Sigmoid colon (tissue), 6 donors: ENCODE measurements at regions not wholly inside any gene's neighbourhood (a gene's known extent, or its start where the extent isn't known, plus 50 kb on each side); places are given as distances from the start of the nearest gene placed in this dataset.
A peak's percentile ranks its signal among the peaks of the same experiment; 100 is the strongest.

Experiments
- DNase-seq: peaks from one replicate; pipeline ENCODE4 v3.0.0-alpha.2; 2019
- H3K27ac ChIP-seq, 4 donors: fragments of 200-600 bp; sonication (generic); one replicate each; pipeline ENCODE4 v1.5.1; 2016 to 2019; ENCODE audit warnings: mild to moderate bottlenecking in 1 of 4
- H3K27me3 ChIP-seq, 3 donors: fragments of 200-600 bp; sonication (generic); one replicate each; pipeline ENCODE4 v1.5.1; 2019; ENCODE audit warnings: mild to moderate bottlenecking in 1 of 3
- H3K36me3 ChIP-seq, 4 donors: fragments of 200-600 bp; sonication (generic); one replicate each; pipeline ENCODE4 v1.5.1; 2016 to 2019
- H3K4me1 ChIP-seq, 4 donors: fragments of 200-600 bp; sonication (generic); one replicate each; pipeline ENCODE4 v1.5.1; 2017 to 2019
- H3K4me3 ChIP-seq, 4 donors: fragments of 200-600 bp; sonication (generic); one replicate each; pipeline ENCODE4 v1.5.1; 2017 to 2019; ENCODE audit warnings: mild to moderate bottlenecking in 2 of 4, moderate library complexity in 1 of 4
- H3K9me3 ChIP-seq, 4 donors: fragments of 200-600 bp in 3 of 4; sonication (generic) in 3 of 4; one replicate each; pipeline versions ENCODE4 v1.5.1 to v1.6.1; 2013 to 2019
- EP300 ChIP-seq, 4 donors: sonication (generic); formaldehyde crosslinking; IDR thresholded peaks; one replicate each; pipeline ENCODE4 v1.6.1; 2017; ENCODE audit warnings: antibody characterized with exemption in 4 of 4
- POLR2A ChIP-seq, 2 donors: fragments of 450-650 bp; IDR thresholded peaks; one replicate each; pipeline ENCODE4 v1.6.1; 2016; ENCODE audit warnings: antibody characterized with exemption in 2 of 2, mild to moderate bottlenecking in 2 of 2, moderate library complexity in 2 of 2
- POLR2AphosphoS5 ChIP-seq, 4 donors: sonication (generic); formaldehyde crosslinking; IDR thresholded peaks; one replicate each; pipeline ENCODE4 v1.6.1; 2017; ENCODE audit warnings: antibody characterized with exemption in 4 of 4
- WGBS, 2 donors: extraction: QIAGEN DNeasy Blood & Tissue Kit; methylation state at CpG; one replicate each; pipeline ENCODE4 v1.1.7; 2013; 5-methylcytosine and 5-hydroxymethylcytosine counted together
- intact Hi-C: fragments of 100-400 bp; cut with DNase I; formaldehyde crosslinking; loops from one replicate; pipeline ENCODE4 v1.15.1; 2023
- TF ChIP-seq, protein P1 (sequence below), 4 experiments: fragments of 450-650 bp in 3 of 4; fragments of 200-600 bp in 1 of 4; IDR thresholded peaks; one replicate each; pipeline ENCODE4 v1.5.1; 2016 to 2019; ENCODE audit warnings: antibody characterized with exemption in 4 of 4, mild to moderate bottlenecking in 3 of 4, moderate library complexity in 2 of 4
- donor health status: healthy with polysubstance abuse.
- donor health status: healthy.

DNA sequence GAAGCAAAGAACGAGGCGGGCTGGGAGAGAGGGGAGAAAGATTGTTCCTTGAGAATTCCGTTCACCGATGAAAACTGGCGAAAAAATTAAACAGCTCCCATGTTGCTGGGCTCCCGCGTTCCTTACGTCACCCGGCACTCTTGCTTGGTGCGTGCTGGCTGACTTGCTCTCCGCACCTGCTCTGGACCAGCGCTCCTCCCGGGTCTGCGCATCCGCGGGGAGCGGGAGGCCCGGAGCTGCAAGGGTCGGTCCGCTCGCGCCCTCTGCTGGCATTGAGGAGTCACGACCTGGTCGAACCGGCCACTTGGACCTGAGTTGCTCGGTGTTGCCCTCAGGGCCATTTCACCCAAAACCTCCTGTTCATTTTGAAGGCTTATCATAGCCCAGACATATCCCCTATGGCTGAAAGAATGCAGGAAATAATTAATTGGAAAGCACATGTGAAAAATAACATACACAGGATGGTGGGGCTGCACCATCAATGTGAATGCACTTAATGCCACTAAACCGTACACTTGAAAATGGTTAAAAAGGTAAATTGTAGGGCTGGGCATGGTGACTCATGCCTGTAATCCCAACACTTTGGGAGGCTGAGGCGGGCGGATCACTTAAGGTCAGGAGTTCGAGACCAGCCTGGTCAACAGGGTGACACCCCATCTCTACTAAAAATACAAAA lies 98.9 kb upstream of the BACE2 start:
- DNase-seq = peak; percentile 88
- 9 to 12% methylated on average over 30 of the region's 30 CpGs for WGBS, 2 donors
- Histone ChIP-seq H3K27me3 (peaks cover 0 to 20% (median 4%) of the 10 kb centered on the region in 3 donors), H3K36me3 (no peaks in the 10 kb centered on the region), H3K4me1 (peaks cover 0 to 7% (median 2%) of the 10 kb centered on the region in 4 donors), H3K9me3 (peaks cover 0 to 3% (median 0%) of the 10 kb centered on the region in 4 donors), H3K27ac (no peak overlapping the region), H3K4me3 (peak overlapping the region in 3 of 4 donors; percentile 2 to 26 (median 25))
- TF ChIP-seq POLR2A (IDR thresholded peaks at IDR 0.05) (no peak), POLR2AphosphoS5 (IDR thresholded peaks at IDR 0.05) (no peak)
- TF ChIP-seq, protein P1, sequence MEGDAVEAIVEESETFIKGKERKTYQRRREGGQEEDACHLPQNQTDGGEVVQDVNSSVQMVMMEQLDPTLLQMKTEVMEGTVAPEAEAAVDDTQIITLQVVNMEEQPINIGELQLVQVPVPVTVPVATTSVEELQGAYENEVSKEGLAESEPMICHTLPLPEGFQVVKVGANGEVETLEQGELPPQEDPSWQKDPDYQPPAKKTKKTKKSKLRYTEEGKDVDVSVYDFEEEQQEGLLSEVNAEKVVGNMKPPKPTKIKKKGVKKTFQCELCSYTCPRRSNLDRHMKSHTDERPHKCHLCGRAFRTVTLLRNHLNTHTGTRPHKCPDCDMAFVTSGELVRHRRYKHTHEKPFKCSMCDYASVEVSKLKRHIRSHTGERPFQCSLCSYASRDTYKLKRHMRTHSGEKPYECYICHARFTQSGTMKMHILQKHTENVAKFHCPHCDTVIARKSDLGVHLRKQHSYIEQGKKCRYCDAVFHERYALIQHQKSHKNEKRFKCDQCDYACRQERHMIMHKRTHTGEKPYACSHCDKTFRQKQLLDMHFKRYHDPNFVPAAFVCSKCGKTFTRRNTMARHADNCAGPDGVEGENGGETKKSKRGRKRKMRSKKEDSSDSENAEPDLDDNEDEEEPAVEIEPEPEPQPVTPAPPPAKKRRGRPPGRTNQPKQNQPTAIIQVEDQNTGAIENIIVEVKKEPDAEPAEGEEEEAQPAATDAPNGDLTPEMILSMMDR (IDR thresholded peaks at IDR 0.05) = peak; percentile 51 to 86 (median 73)
- intact Hi-C loops = loop anchor here (2.0 to 10.0 kb wide), 3 partner anchors 224 to 924 kb away; partner anchors contain the start of gene DSCAM

DNA sequence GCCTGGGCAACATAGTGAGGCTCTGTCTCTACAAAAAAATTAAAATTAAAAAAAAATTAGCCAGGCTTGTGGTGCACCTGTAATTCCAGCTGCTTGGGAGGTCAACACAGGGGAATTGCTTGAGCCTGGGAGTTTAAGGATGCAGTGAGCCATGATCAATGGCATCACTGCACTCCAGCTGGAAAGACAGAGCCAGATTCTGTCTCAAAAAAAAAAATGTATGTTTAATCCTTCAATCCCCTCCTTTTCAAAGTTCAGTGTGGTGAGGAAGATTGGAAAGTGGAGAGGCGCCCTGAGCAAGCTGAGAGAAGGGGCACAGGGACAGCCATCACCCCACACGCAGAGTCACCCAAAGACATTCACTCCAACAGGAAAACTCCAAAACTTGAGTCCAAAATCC lies 97.7 kb upstream of the BACE2 start:
- TF ChIP-seq EP300 (IDR thresholded peaks at IDR 0.05) (no peak), POLR2A (IDR thresholded peaks at IDR 0.05) (no peak), POLR2AphosphoS5 (IDR thresholded peaks at IDR 0.05) (no peak)
- TF ChIP-seq, protein P1 (IDR thresholded peaks at IDR 0.05) = no peak
- WGBS, 2 donors = 47 to 64% methylated on average over 2 of the region's 2 CpGs

DNA sequence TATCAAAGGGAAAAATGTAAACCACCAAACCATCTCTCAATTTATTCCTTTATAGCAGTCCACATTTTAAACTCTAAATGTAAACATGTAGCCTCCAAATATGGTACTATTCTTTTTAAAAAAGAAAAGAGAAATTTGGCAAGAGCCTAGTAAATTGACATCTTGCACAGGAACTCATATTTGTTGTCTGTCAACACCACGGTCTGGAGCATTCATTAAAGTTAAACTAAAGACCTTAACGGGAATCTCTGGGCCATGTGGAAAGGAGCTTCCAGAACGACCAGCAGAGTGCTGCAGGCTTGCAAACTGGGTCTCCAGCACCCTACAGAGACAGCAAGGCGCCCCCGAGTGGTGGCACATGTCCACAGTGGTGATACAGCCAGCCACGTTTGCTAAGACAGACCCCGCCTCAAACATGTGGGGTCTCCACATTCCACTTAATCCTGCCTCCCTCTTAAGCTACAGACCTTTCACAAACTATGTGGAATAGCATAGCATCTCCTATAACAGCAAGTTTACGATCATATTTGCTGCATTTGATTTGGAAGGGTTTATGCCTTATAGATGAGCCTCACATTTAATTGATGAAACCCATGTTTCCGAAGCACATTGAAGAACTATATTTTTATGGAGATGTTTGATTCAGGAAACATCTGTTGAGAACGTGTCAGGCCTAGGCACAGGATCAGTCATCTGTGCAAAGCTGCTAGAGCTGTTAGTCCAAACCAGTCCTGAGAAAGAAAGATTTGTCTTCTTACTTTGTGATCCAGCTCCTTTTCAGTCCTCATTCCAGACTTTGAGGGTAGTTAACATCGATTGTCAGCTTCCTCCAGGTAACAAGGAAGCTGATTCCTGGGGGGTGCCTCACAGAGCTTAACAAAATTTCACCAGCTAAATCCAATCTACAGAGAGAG lies 96.4 kb upstream of the BACE2 start:
- 35 to 50% methylated on average over 11 of the region's 11 CpGs for WGBS, 2 donors
- no peak for TF ChIP-seq POLR2A (IDR thresholded peaks at IDR 0.05)
- TF ChIP-seq POLR2AphosphoS5 (IDR thresholded peaks at IDR 0.05) = no peak
- H3K27me3 ChIP-seq = peaks cover 0 to 20% (median 4%) of the 10 kb centered on the region in 3 donors
- intact Hi-C loops = no loop called here
- peaks cover 0 to 7% (median 2%) of the 10 kb centered on the region in 4 donors for H3K4me1 ChIP-seq
- no peak overlapping the region for H3K27ac ChIP-seq
- no peak for DNase-seq
- H3K9me3 ChIP-seq = peaks cover 0 to 1% (median 0%) of the 10 kb centered on the region in 4 donors
- H3K36me3 ChIP-seq = no peaks in the 10 kb centered on the region
- no peak overlapping the region for H3K4me3 ChIP-seq

More for the DNA sequence above, 97.7 kb upstream of the BACE2 start:
- Histone ChIP-seq H3K9me3 (peaks cover 0 to 3% (median 0%) of the 10 kb centered on the region in 4 donors), H3K27me3 (peaks cover 0 to 20% (median 4%) of the 10 kb centered on the region in 3 donors), H3K36me3 (no peaks in the 10 kb centered on the region), H3K4me3 (no peak overlapping the region), H3K4me1 (peaks cover 0 to 7% (median 2%) of the 10 kb centered on the region in 4 donors), H3K27ac (no peak overlapping the region)
- DNase-seq = no peak
- intact Hi-C loops = no loop called here

DNA sequence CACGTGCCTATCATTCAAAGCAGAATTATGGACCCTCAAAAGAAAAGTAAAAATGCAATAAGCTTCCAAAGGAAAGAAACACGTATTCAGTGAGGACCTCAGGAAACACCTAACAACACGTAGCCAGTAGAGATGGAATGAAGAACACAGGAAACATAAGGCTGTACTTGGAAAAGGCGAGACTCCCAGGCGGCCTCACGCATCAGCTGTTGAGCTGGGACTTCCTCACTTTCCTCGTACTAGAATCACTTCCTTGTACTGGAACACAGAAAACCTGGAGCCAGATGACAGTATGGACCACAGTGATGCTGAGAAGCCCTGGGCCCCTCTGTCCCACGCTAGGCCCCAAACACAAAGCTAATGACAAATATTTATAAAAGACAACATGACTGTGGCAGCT lies 94.4 kb upstream of the BACE2 start:
- Histone ChIP-seq H3K4me3 (no peak overlapping the region), H3K36me3 (no peaks in the 10 kb centered on the region), H3K4me1 (peaks cover 0 to 7% (median 2%) of the 10 kb centered on the region in 4 donors), H3K27me3 (peaks cover 0 to 11% (median 0%) of the 10 kb centered on the region in 3 donors), H3K9me3 (no peaks in the 10 kb centered on the region), H3K27ac (no peak overlapping the region)
- WGBS, 2 donors = 64 to 65% methylated on average over 8 of the region's 8 CpGs
- intact Hi-C loops = no loop called here
- no peak for DNase-seq
- TF ChIP-seq POLR2AphosphoS5 (IDR thresholded peaks at IDR 0.05) = no peak
- TF ChIP-seq, protein P1 (IDR thresholded peaks at IDR 0.05) = no peak
